ENCODE measurements at regions not wholly inside any gene's neighbourhood (a gene's known extent, or its start where the extent isn't known, plus 50 kb on each side); places are given as distances from the start of the nearest gene placed in this dataset.

- WGBS, 2 donors = 76 to 88% methylated on average over 2 of the region's 2 CpGs
Measured at GRCh38 chr1:223012938-223013337, 130.1 kb downstream of the TLR5 start.

GRCh38 chr1:223014142-223014873, 128.7 kb downstream of the TLR5 start:
- Histone ChIP-seq H3K36me3 (ENCODE audit: low read depth, missing control alignments) (no peaks in the 10 kb centered on the region), H3K4me1 (peaks cover 8% of the 10 kb centered on the region), H3K4me3 (no peak overlapping the region), H3K27ac (no peak overlapping the region), H3K27me3 (no peaks in the 10 kb centered on the region), H3K9me3 (no peaks in the 10 kb centered on the region)
- WGBS, 2 donors = 96% methylated on average over 4 of the region's 4 CpGs
- TF ChIP-seq CTCF (IDR thresholded peaks at IDR 0.05) = no peak
- no peak for TF ChIP-seq POLR2A (IDR thresholded peaks at IDR 0.05)
- intact Hi-C loops (cut with DNase I; ENCODE audit: low total_unique reads) = no loop called here
- no peak for DNase-seq

More at GRCh38 chr1:223012938-223013337, 130.1 kb downstream of the TLR5 start:
- Histone ChIP-seq H3K36me3 (ENCODE audit: low read depth, missing control alignments) (no peaks in the 10 kb centered on the region), H3K27me3 (no peaks in the 10 kb centered on the region), H3K27ac (no peak overlapping the region), H3K4me3 (no peak overlapping the region), H3K4me1 (peaks cover 19% of the 10 kb centered on the region), H3K9me3 (no peaks in the 10 kb centered on the region)
- TF ChIP-seq POLR2A (IDR thresholded peaks at IDR 0.05) = no peak
- TF ChIP-seq CTCF (IDR thresholded peaks at IDR 0.05) = no peak
- intact Hi-C loops (cut with DNase I; ENCODE audit: low total_unique reads) = no loop called here
- no peak for DNase-seq

- H3K27me3 ChIP-seq = no peaks in the 10 kb centered on the region
Measured at GRCh38 chr1:223016381-223016780, 126.7 kb downstream of the TLR5 start.

GRCh38 chr1:223016890-223017289, 126.2 kb downstream of the TLR5 start:
- no peak for TF ChIP-seq POLR2A (IDR thresholded peaks at IDR 0.05)
- no peak for TF ChIP-seq CTCF (IDR thresholded peaks at IDR 0.05)
- intact Hi-C loops (cut with DNase I; ENCODE audit: low total_unique reads) = no loop called here
- Histone ChIP-seq H3K9me3 (no peaks in the 10 kb centered on the region), H3K4me1 (no peaks in the 10 kb centered on the region), H3K27ac (no peak overlapping the region), H3K4me3 (no peak overlapping the region), H3K36me3 (ENCODE audit: low read depth, missing control alignments) (no peaks in the 10 kb centered on the region), H3K27me3 (no peaks in the 10 kb centered on the region)
- no peak for DNase-seq
- 84 to 93% methylated on average over 6 of the region's 6 CpGs for WGBS, 2 donors

More at GRCh38 chr1:223016381-223016780, 126.7 kb downstream of the TLR5 start:
- H3K4me1 ChIP-seq = no peaks in the 10 kb centered on the region
- intact Hi-C loops (cut with DNase I; ENCODE audit: low total_unique reads) = no loop called here
- WGBS, 2 donors = 74 to 80% methylated on average over 1 of the region's 1 CpG
- no peak overlapping the region for H3K4me3 ChIP-seq
- H3K9me3 ChIP-seq = no peaks in the 10 kb centered on the region
- no peak for DNase-seq
- no peak for TF ChIP-seq CTCF (IDR thresholded peaks at IDR 0.05)
- no peak overlapping the region for H3K27ac ChIP-seq
- H3K36me3 ChIP-seq (ENCODE audit: low read depth, missing control alignments) = no peaks in the 10 kb centered on the region

GRCh38 chr1:223017291-223017690, 125.8 kb downstream of the TLR5 start:
- DNase-seq = no peak
- no peak overlapping the region for H3K4me3 ChIP-seq
- no peak overlapping the region for H3K27ac ChIP-seq
- intact Hi-C loops (cut with DNase I; ENCODE audit: low total_unique reads) = no loop called here
- 80 to 82% methylated on average over 7 to 8 of the region's 8 CpGs for WGBS, 2 donors
- H3K36me3 ChIP-seq (ENCODE audit: low read depth, missing control alignments) = no peaks in the 10 kb centered on the region
- no peaks in the 10 kb centered on the region for H3K4me1 ChIP-seq
- no peak for TF ChIP-seq CTCF (IDR thresholded peaks at IDR 0.05)
- no peak for TF ChIP-seq POLR2A (IDR thresholded peaks at IDR 0.05)
- H3K27me3 ChIP-seq = no peaks in the 10 kb centered on the region
- H3K9me3 ChIP-seq = no peaks in the 10 kb centered on the region

All from testis (tissue), 2 donors.